ENCODE measurements at regions not wholly inside any gene's neighbourhood (a gene's known extent, or its start where the extent isn't known, plus 50 kb on each side); places are given as distances from the start of the nearest gene placed in this dataset.
"Not testable (repeated sequence)": the region's sequence is repeated elsewhere in the genome, so short reads cannot be mapped to it uniquely, and the experiment has no call there.

- Mint-ChIP-seq H3K4me1 (no peaks in the 10 kb centered on the region), H3K9me3 (no peaks in the 10 kb centered on the region), H3K4me3 (no peak overlapping the region), H3K27ac (no peak overlapping the region), H3K36me3 (no peaks in the 10 kb centered on the region)
- DNase-seq (ENCODE audit: low spot score in 2 of 2), result no peak
- ATAC-seq, result no peak
Observed at GRCh38 chr6:150694889-150695288, 95.2 kb downstream of the PLEKHG1 start.

DNA sequence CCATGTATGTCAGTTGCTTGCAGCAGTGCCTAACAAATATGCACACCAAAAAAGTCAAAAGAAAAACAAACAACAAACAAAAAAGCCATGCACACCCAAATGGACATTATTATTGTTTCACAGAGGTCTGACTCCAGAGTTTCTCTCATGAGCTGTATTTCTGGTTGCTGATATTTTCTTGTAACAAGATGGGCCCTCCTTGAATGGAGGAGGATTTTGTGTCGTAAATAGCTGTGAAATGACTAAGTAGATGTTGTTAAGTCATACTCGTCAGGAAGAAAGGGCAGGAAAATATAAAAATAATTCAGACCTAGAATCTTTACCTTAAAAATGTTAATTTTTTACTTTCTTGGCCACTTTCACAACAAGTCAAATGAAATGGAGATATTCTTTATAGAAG lies 96.0 kb downstream of the PLEKHG1 start:
- DNase-seq (ENCODE audit: low spot score in 2 of 2), result no peak
- H3K9me3 Mint-ChIP-seq, result no peaks in the 10 kb centered on the region
- no peaks in the 10 kb centered on the region for H3K36me3 Mint-ChIP-seq
- no peaks in the 10 kb centered on the region for H3K4me1 Mint-ChIP-seq
- no peak for ATAC-seq
- H3K27ac Mint-ChIP-seq, result no peak overlapping the region
- no peak overlapping the region for H3K4me3 Mint-ChIP-seq

- no peaks in the 10 kb centered on the region for H3K9me3 Mint-ChIP-seq
- no peak overlapping the region for H3K27ac Mint-ChIP-seq
- H3K4me3 Mint-ChIP-seq, result no peak overlapping the region
- H3K36me3 Mint-ChIP-seq, result no peaks in the 10 kb centered on the region
- no peaks in the 10 kb centered on the region for H3K4me1 Mint-ChIP-seq
- ATAC-seq (no peak), DNase-seq (ENCODE audit: low spot score in 2 of 2) (no peak)
Observed at GRCh38 chr6:150696190-150696589, 96.5 kb downstream of the PLEKHG1 start.

GRCh38 chr6:150696918-150697317 lies 97.2 kb downstream of the PLEKHG1 start:
- not testable (repeated sequence) for H3K36me3 Mint-ChIP-seq; H3K4me3 Mint-ChIP-seq; DNase-seq (ENCODE audit: low spot score in 2 of 2); H3K9me3 Mint-ChIP-seq; H3K4me1 Mint-ChIP-seq; ATAC-seq; H3K27ac Mint-ChIP-seq

DNA sequence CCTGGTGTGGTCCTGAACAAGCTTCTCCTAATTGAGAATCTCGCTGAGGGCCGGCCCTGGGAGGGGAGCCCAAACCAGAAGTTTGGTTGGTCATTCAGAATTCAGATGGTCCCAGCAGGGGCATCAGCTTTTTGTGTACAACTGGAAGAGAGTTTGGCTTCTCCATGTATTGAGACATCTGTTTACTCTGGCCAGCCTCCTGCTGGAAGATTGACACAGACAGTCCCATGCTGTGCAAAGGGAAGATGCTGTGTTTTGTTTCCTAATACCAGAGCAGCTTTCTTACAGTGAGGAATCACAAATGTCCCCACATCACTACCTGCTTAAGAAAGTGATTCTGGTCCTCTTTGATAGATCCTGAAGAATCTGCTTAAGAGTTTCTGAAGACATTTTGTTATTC lies 97.8 kb downstream of the PLEKHG1 start:
- H3K27ac Mint-ChIP-seq, result no peak overlapping the region
- no peaks in the 10 kb centered on the region for H3K4me1 Mint-ChIP-seq
- DNase-seq (ENCODE audit: low spot score in 2 of 2) (no peak), ATAC-seq (no peak)
- no peaks in the 10 kb centered on the region for H3K9me3 Mint-ChIP-seq
- no peak overlapping the region for H3K4me3 Mint-ChIP-seq
- H3K36me3 Mint-ChIP-seq, result no peaks in the 10 kb centered on the region

DNA sequence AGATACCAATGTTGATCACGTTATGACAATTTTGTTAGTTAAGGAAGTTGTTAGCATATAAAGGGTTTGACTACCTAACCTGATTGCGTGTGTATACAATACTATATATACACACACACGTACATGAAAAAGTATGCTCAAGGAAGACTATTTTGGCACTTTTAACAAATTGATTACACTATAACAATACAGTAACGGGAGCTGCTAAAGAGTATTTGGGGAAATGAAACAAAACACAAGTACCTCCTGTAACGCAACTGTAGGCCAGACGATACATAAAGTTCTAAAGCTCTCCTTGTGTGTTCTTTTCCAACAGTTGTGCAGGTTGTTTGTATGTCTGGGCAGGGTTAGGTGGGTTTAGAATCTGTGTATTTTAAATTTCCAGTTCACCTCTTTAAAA lies 98.7 kb downstream of the PLEKHG1 start:
- Mint-ChIP-seq H3K27ac (no peak overlapping the region), H3K36me3 (no peaks in the 10 kb centered on the region), H3K4me3 (no peak overlapping the region), H3K4me1 (no peaks in the 10 kb centered on the region), H3K9me3 (no peaks in the 10 kb centered on the region)
- DNase-seq (ENCODE audit: low spot score in 2 of 2), result no peak
- ATAC-seq, result no peak

DNA sequence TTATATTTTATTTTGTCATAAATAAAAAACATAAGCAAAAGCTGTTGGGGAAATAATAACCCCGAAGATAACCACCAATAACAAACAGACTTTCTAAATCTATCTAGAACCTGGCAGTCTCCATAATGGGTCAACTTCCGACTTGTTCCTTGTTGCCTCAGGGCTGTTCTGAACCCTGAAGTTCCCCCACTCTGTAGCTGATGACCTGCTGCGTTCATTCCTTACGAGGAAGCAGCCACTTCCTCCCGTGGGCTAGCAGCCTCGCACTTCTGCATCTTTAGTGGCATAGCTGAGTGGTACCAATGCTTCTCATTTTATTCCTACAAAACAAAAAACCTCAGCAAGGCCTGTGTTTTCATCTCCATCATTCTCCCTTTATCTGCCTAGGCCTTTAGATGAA lies 103.0 kb downstream of the PLEKHG1 start:
- Mint-ChIP-seq H3K4me3 (no peak overlapping the region), H3K4me1 (no peaks in the 10 kb centered on the region), H3K36me3 (no peaks in the 10 kb centered on the region), H3K9me3 (no peaks in the 10 kb centered on the region), H3K27ac (no peak overlapping the region)
- no peak for DNase-seq (ENCODE audit: low spot score in 2 of 2)
- no peak for ATAC-seq

DNA sequence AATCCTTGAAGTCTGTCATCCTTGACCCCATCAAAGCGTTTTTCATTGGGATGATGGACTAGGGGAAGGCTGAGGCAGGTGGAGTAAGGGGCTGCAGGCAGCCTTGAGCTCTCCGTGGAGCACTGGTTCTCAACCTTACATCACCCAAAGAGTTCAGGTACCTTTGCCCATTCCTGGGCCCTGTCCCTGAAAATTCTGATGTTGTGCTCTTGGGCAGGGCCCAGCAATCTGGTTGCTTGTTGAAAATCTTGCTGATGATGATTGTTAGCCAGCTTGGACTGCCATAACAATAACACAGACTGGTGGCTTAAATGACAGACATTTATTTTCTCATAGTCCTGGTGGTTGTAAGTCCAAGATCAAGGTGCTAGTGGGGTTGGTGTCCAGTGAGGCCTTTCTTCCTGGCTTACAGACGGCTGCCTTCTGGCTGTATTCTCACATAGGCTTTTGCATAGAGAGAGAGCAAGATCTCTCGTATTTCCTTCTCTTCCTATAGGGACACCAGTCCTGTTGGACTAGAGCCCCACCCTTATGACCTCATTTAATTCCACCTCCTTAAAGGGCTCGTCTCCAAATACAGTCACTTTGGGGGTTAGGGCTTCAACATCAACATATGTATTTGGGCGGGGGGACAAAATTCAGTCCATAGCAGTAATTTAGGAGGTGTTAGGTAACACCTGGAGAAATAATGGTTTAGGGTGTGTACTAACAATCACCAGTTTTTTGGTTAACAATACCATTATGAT lies 104.9 kb downstream of the PLEKHG1 start:
- DNase-seq (ENCODE audit: low spot score in 2 of 2) (no peak), ATAC-seq (no peak)
- Mint-ChIP-seq H3K36me3 (no peaks in the 10 kb centered on the region), H3K9me3 (no peaks in the 10 kb centered on the region), H3K27ac (no peak overlapping the region), H3K4me3 (no peak overlapping the region), H3K4me1 (no peaks in the 10 kb centered on the region)

GRCh38 chr6:150705392-150705791 lies 105.7 kb downstream of the PLEKHG1 start:
- no peaks in the 10 kb centered on the region for H3K4me1 Mint-ChIP-seq
- H3K4me3 Mint-ChIP-seq, result no peak overlapping the region
- no peaks in the 10 kb centered on the region for H3K9me3 Mint-ChIP-seq
- no peak for DNase-seq (ENCODE audit: low spot score in 2 of 2)
- ATAC-seq, result no peak
- H3K36me3 Mint-ChIP-seq, result no peaks in the 10 kb centered on the region
- no peak overlapping the region for H3K27ac Mint-ChIP-seq

DNA sequence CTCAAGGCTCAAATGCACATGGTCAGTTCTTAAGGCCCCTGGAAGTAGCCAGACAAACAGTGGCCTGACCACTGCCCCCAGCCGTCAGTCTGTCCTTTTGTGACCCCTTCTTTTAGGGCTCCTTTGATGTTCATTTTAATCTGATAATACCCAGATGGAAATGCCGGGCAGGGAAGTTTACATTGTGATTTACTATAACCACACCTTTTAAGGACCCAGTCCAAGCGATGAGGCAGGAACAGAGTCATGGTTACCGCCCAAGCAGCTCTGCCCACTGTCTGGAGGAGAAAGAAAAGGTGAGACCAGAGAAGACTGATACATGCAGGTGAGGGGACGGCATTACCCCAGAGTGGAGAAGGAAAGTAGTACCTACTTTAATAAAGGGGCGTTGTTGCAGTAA lies 110.6 kb downstream of the PLEKHG1 start:
- DNase-seq (ENCODE audit: low spot score in 2 of 2) (no peak), ATAC-seq (no peak)
- H3K4me3 Mint-ChIP-seq, result no peak overlapping the region
- H3K9me3 Mint-ChIP-seq, result no peaks in the 10 kb centered on the region
- no peaks in the 10 kb centered on the region for H3K36me3 Mint-ChIP-seq
- no peaks in the 10 kb centered on the region for H3K4me1 Mint-ChIP-seq
- no peak overlapping the region for H3K27ac Mint-ChIP-seq

DNA sequence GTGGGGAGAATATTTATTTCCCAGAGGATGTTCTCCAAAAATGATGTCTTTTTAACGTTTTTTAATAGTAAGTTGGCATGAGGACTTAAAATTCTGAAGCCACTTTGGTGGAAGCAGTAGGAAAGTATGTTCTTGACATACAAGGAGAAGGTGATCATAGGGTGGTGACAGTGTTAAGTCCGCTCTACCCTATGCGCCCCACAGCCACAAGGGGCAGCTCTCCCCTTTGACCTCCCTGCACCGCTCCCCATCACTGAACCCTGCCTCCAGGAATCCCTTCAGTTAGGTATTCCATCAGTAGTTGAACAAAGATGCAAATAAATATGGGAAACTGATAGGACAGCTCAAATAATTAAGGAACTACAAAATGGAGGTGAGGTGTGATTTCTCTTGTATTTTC lies 111.4 kb downstream of the PLEKHG1 start:
- H3K4me3 Mint-ChIP-seq, result no peak overlapping the region
- no peak for ATAC-seq
- H3K4me1 Mint-ChIP-seq, result no peaks in the 10 kb centered on the region
- no peaks in the 10 kb centered on the region for H3K36me3 Mint-ChIP-seq
- no peak for DNase-seq (ENCODE audit: low spot score in 2 of 2)
- no peak overlapping the region for H3K27ac Mint-ChIP-seq
- H3K9me3 Mint-ChIP-seq, result no peaks in the 10 kb centered on the region

GRCh38 chr6:150711584-150712504 lies 112.2 kb downstream of the PLEKHG1 start:
- H3K4me3 Mint-ChIP-seq, result no peak overlapping the region
- no peaks in the 10 kb centered on the region for H3K9me3 Mint-ChIP-seq
- no peaks in the 10 kb centered on the region for H3K4me1 Mint-ChIP-seq
- no peaks in the 10 kb centered on the region for H3K36me3 Mint-ChIP-seq
- no peak for ATAC-seq
- no peak overlapping the region for H3K27ac Mint-ChIP-seq
- DNase-seq (ENCODE audit: low spot score in 2 of 2), result no peak

DNA sequence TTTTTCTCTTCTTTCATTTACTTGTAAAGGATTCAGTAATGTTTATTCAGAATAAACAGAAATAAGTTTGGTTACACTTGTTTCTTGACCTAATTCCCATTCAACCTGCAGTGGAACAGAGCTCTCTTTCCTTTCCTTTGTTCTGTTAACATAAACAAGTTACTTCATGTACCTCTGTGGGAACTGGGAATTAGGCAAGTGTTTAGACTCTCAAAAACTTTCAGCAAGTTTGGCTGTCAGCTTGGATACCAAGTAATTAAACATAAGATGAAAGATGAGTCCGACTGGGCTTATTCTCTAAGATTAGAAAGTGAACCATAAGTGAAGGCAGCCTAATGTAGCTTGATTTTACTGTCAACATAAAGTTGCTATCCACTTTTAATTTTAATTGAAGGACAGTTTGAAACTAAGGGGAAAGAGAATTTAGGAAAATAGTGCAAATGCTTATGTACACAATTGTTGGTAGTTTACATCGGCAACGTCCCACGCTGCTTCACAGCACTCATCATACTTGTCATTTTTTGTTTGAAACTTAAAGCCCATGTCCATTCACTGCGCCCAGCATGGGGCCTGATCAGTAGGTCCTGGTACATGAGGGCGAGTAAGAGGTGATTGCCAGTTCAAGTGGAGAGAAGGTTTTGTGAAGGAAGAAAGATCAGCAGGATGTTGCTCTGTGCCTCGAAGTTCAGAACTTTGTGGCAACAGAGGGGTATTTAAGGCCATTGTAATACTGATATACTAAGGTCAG lies 113.0 kb downstream of the PLEKHG1 start:
- Mint-ChIP-seq H3K36me3 (no peaks in the 10 kb centered on the region), H3K27ac (no peak overlapping the region), H3K9me3 (no peaks in the 10 kb centered on the region), H3K4me3 (no peak overlapping the region), H3K4me1 (no peaks in the 10 kb centered on the region)
- ATAC-seq, result no peak
- DNase-seq (ENCODE audit: low spot score in 2 of 2), result no peak

- Mint-ChIP-seq H3K4me1 (no peaks in the 10 kb centered on the region), H3K27ac (no peak overlapping the region), H3K4me3 (no peak overlapping the region), H3K9me3 (no peaks in the 10 kb centered on the region), H3K36me3 (no peaks in the 10 kb centered on the region)
- ATAC-seq (no peak), DNase-seq (ENCODE audit: low spot score in 2 of 2) (no peak)
Observed at GRCh38 chr6:150713487-150713886, 113.8 kb downstream of the PLEKHG1 start.

DNA sequence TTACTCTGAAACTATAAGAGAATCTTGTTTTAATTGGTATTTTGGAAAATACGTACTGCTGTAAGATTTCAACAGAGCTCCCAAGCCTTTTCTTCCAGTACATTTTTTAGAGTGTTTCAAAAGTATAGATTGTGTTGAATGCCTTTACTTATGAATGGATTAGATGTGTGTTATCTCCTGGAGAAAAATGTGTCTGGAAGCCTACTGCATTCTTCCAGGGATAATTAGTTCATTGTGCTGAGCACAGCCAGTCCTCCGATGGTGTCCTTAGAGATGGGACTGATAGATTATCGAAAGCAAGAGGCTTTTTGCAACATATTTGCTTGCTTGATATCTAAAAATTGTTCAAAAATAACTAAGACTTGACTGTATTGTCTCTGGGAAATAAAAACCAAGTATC lies 114.2 kb downstream of the PLEKHG1 start:
- no peaks in the 10 kb centered on the region for H3K9me3 Mint-ChIP-seq
- no peaks in the 10 kb centered on the region for H3K4me1 Mint-ChIP-seq
- no peak overlapping the region for H3K27ac Mint-ChIP-seq
- H3K36me3 Mint-ChIP-seq, result no peaks in the 10 kb centered on the region
- ATAC-seq (no peak), DNase-seq (ENCODE audit: low spot score in 2 of 2) (no peak)
- no peak overlapping the region for H3K4me3 Mint-ChIP-seq
